Neural cell (in vitro differentiated cells): ENCODE measurements at regions not wholly inside any gene's neighbourhood (a gene's known extent, or its start where the extent isn't known, plus 50 kb on each side); places are given as distances from the start of the nearest gene placed in this dataset.

ENCODE experiments used
- H2AFZ ChIP-seq: fragments of 200-600, 300-800 bp; sonication (generic), shearing (Covaris generic); 2 replicates; pipeline ENCODE4 v1.6.0; 2014; ENCODE audit warnings: low read depth, mild to moderate bottlenecking, antibody characterized with exemption, low read length, moderate library complexity
- H3F3A ChIP-seq: fragments of 200-600 bp; shearing (Covaris generic); 2 replicates; pipeline ENCODE4 v1.6.1; 2016; ENCODE audit warnings: mild to moderate bottlenecking, moderate library complexity, mixed read lengths, antibody characterized with exemption, low read length; ENCODE audit not compliant: insufficient read depth, poor library complexity, severe bottlenecking
- H3K27ac ChIP-seq: fragments of 200-600, 300-800 bp; sonication (generic), shearing (Covaris generic); 2 replicates; pipeline ENCODE4 v1.5.1; 2014; ENCODE audit warnings: mild to moderate bottlenecking, low read length, moderate library complexity
- H3K27me3 ChIP-seq: fragments of 300-800, 200-600 bp; sonication (generic), shearing (Covaris generic); 2 replicates; pipeline ENCODE4 v1.6.0; 2014; ENCODE audit warnings: mild to moderate bottlenecking, low read depth, low read length, moderate library complexity; ENCODE audit not compliant: insufficient read depth
- H3K36me3 ChIP-seq: fragments of 300-800, 200-600 bp; sonication (generic), shearing (Covaris generic); 2 replicates; pipeline ENCODE4 v1.5.1; 2014; ENCODE audit warnings: mild to moderate bottlenecking, antibody characterized with exemption, low read length, moderate library complexity; ENCODE audit not compliant: insufficient read depth
- H3K4me2 ChIP-seq: fragments of 300-800, 200-600 bp; sonication (generic), shearing (Covaris generic); 2 replicates; pipeline ENCODE4 v1.6.0; 2014; ENCODE audit warnings: mild to moderate bottlenecking, low read length
- H3K4me3 ChIP-seq: fragments of 300-800, 200-600 bp; sonication (generic), shearing (Covaris generic); 2 replicates; pipeline ENCODE4 v1.5.1; 2014; ENCODE audit warnings: mild to moderate bottlenecking, low read length, moderate library complexity
- H3K79me2 ChIP-seq: fragments of 200-600 bp; shearing (Covaris generic); replicated peaks from 2 replicates; pipeline ENCODE4 v1.6.0; 2014; ENCODE audit warnings: mild to moderate bottlenecking, low read length, moderate library complexity; ENCODE audit not compliant: insufficient read depth
- H3K9ac ChIP-seq: fragments of 300-800, 200-600 bp; sonication (generic), shearing (Covaris generic); 2 replicates; pipeline ENCODE4 v1.6.1; 2016; ENCODE audit warnings: mild to moderate bottlenecking, low read length, mixed read lengths
- H3K9me2 ChIP-seq: fragments of 200-600 bp; shearing (Covaris generic); 2 replicates; pipeline ENCODE4 v1.6.1; 2016; ENCODE audit warnings: mild to moderate bottlenecking, low read length, mixed read lengths; ENCODE audit not compliant: insufficient read depth
- H3K9me3 ChIP-seq: fragments of 200-600, 300-800 bp; sonication (generic), shearing (Covaris generic); 2 replicates; pipeline ENCODE4 v1.6.1; 2016; ENCODE audit warnings: mild to moderate bottlenecking, mixed run types, low read length, moderate library complexity, mixed read lengths
- H4K20me1 ChIP-seq: fragments of 200-600 bp; shearing (Covaris generic); 2 replicates; pipeline ENCODE4 v1.6.1; 2016; ENCODE audit warnings: mild to moderate bottlenecking, mixed run types; ENCODE audit not compliant: insufficient read depth
- EP300 ChIP-seq: fragments of 450-650 bp; conservative IDR thresholded peaks from 2 replicates; pipeline ENCODE4 v1.6.1; 2014; ENCODE audit warnings: antibody characterized with exemption, mild to moderate bottlenecking, moderate library complexity; ENCODE audit not compliant: poor library complexity, severe bottlenecking
- EZH2 ChIP-seq: fragments of 200-600, 300-800 bp; shearing (Covaris generic), sonication (generic); IDR thresholded peaks from 2 replicates; pipeline ENCODE4 v1.6.1; 2014; ENCODE audit warnings: antibody characterized with exemption, low read length, borderline replicate concordance, mild to moderate bottlenecking; ENCODE audit not compliant: insufficient read depth, poor library complexity, severe bottlenecking
- MXI1 ChIP-seq: fragments of 450-650 bp; conservative IDR thresholded peaks from 2 replicates; pipeline ENCODE4 v1.6.1; 2014; ENCODE audit warnings: antibody characterized with exemption, mild to moderate bottlenecking; ENCODE audit not compliant: poor library complexity, severe bottlenecking
- POLR2AphosphoS5 ChIP-seq: IDR thresholded peaks from 2 replicates; pipeline ENCODE4 v1.6.1; 2012
- RAD21 ChIP-seq: fragments of 450-650 bp; conservative IDR thresholded peaks from 2 replicates; pipeline ENCODE4 v1.6.1; 2014; ENCODE audit warnings: antibody characterized with exemption, mild to moderate bottlenecking, moderate library complexity
- REST ChIP-seq: IDR thresholded peaks from 2 replicates; pipeline ENCODE4 v1.6.1; 2012; ENCODE audit warnings: borderline replicate concordance
- SMC3 ChIP-seq: fragments of 450-650 bp; conservative IDR thresholded peaks from 2 replicates; pipeline ENCODE4 v1.6.1; 2014; ENCODE audit warnings: antibody characterized with exemption, mild to moderate bottlenecking, moderate library complexity; ENCODE audit not compliant: poor library complexity
- TAF1 ChIP-seq: IDR thresholded peaks from 2 replicates; pipeline ENCODE4 v1.6.1; 2012; ENCODE audit warnings: low read depth
- TF ChIP-seq, protein P1 (sequence below): fragments of 450-650 bp; IDR thresholded peaks from 2 replicates; pipeline ENCODE4 v1.5.1; 2014; ENCODE audit warnings: antibody characterized with exemption, mild to moderate bottlenecking, moderate library complexity; ENCODE audit not compliant: poor library complexity, severe bottlenecking

- TF ChIP-seq SMC3: no peak
These were observed 499.0 kb upstream of the SGCD start (continued) for GRCh38 chr5:155827949-155828348.

DNA sequence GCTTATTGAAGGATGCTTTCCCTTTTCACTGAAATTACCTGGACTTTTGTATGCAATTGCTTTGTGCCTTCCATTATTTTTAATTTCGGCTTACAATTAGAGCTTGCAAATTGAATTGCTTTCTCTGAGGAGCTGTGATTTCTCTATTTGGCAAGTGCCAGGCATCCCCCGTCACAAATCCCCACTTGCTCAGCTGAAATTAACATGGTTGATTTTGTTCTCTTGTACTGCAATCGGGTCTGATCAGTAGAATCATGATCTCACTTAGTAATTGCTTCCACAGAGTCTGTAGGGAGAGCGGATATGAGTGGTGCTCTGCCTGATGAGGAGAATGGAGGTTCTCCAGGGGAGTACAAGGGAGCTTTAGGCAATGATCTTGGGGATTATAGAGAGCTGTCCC is 495.5 kb upstream of the SGCD start:
- Histone ChIP-seq H3K27me3 (no peaks in the 10 kb centered on the region), H3K9me3 (no peaks in the 10 kb centered on the region), H4K20me1 (no peaks in the 10 kb centered on the region), H3K79me2 (no peaks in the 10 kb centered on the region), H3K4me3 (no peak overlapping the region), H3K27ac (no peak overlapping the region), H3K4me2 (no peak overlapping the region), H3F3A (no peaks in the 10 kb centered on the region), H3K9me2 (no peaks in the 10 kb centered on the region), H3K9ac (no peak overlapping the region), H3K36me3 (no peaks in the 10 kb centered on the region), H2AFZ (no peak overlapping the region)
- no peak for TF ChIP-seq SMC3
- TF ChIP-seq MXI1: no peak
- no peak for TF ChIP-seq REST
- TF ChIP-seq EP300: no peak
- no peak for TF ChIP-seq POLR2AphosphoS5
- no peak for TF ChIP-seq RAD21
- TF ChIP-seq TAF1: no peak
- no peak for TF ChIP-seq EZH2
- TF ChIP-seq, protein P1, sequence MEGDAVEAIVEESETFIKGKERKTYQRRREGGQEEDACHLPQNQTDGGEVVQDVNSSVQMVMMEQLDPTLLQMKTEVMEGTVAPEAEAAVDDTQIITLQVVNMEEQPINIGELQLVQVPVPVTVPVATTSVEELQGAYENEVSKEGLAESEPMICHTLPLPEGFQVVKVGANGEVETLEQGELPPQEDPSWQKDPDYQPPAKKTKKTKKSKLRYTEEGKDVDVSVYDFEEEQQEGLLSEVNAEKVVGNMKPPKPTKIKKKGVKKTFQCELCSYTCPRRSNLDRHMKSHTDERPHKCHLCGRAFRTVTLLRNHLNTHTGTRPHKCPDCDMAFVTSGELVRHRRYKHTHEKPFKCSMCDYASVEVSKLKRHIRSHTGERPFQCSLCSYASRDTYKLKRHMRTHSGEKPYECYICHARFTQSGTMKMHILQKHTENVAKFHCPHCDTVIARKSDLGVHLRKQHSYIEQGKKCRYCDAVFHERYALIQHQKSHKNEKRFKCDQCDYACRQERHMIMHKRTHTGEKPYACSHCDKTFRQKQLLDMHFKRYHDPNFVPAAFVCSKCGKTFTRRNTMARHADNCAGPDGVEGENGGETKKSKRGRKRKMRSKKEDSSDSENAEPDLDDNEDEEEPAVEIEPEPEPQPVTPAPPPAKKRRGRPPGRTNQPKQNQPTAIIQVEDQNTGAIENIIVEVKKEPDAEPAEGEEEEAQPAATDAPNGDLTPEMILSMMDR: no peak

- Histone ChIP-seq H3K27me3 (no peaks in the 10 kb centered on the region), H3K9ac (no peak overlapping the region), H3K79me2 (no peaks in the 10 kb centered on the region), H3K9me3 (no peaks in the 10 kb centered on the region), H2AFZ (no peak overlapping the region), H3K9me2 (no peaks in the 10 kb centered on the region), H3F3A (no peaks in the 10 kb centered on the region), H3K4me2 (no peak overlapping the region), H4K20me1 (no peaks in the 10 kb centered on the region), H3K36me3 (no peaks in the 10 kb centered on the region), H3K27ac (no peak overlapping the region), H3K4me3 (no peak overlapping the region)
- TF ChIP-seq SMC3 (peak; percentile 38), MXI1 (no peak), REST (no peak), EP300 (no peak), RAD21 (peak; percentile 43), TAF1 (no peak), EZH2 (no peak)
- TF ChIP-seq, protein P1: peak; percentile 48
These were observed 493.7 kb upstream of the SGCD start for GRCh38 chr5:155833287-155833686.
